Stimulated activated CD4-positive, alpha-beta T cell treated with anti-CD3 and anti-CD28 coated beads, Interleukin-12 subunit alpha, Interleukin-12 subunit beta, amount 100 ng/mL, for 4 hours (primary cell): ENCODE measurements at regions not wholly inside any gene's neighbourhood (a gene's known extent, or its start where the extent isn't known, plus 50 kb on each side); places are given as distances from the start of the nearest gene placed in this dataset.

Source experiments
- DNase-seq: peaks from one replicate; pipeline ENCODE4 v3.0.0-alpha.2; 2020

GRCh38 chr15:93517176-93517575, 428.2 kb upstream of the RGMA start:
- DNase-seq, result no peak

- DNase-seq, result no peak
Measured at GRCh38 chr15:93515256-93516051, 426.4 kb upstream of the RGMA start.

GRCh38 chr15:93506646-93507045, 417.6 kb upstream of the RGMA start:
- no peak for DNase-seq

GRCh38 chr15:93505506-93505905, 416.5 kb upstream of the RGMA start:
- no peak for DNase-seq

- DNase-seq, result no peak
Measured at GRCh38 chr15:93501946-93502345, 412.9 kb upstream of the RGMA start.

- no peak for DNase-seq
Measured at GRCh38 chr15:93500155-93500554, 411.1 kb upstream of the RGMA start.

- no peak for DNase-seq
Measured at GRCh38 chr15:93497291-93497690, 408.3 kb upstream of the RGMA start.

GRCh38 chr15:93496888-93497287, 407.9 kb upstream of the RGMA start:
- no peak for DNase-seq

- DNase-seq, result no peak
Measured at GRCh38 chr15:93495799-93496637, 407.0 kb upstream of the RGMA start.

- DNase-seq, result no peak
Measured at GRCh38 chr15:93493172-93493571, 404.2 kb upstream of the RGMA start.

GRCh38 chr15:93491291-93491690, 402.3 kb upstream of the RGMA start:
- no peak for DNase-seq

- DNase-seq, result no peak
Measured at GRCh38 chr15:93488296-93488713, 399.3 kb upstream of the RGMA start.

- no peak for DNase-seq
Measured at GRCh38 chr15:93486407-93487117, 397.6 kb upstream of the RGMA start.

- no peak for DNase-seq
Measured at GRCh38 chr15:93485438-93486327, 396.7 kb upstream of the RGMA start.

GRCh38 chr15:93483923-93484322, 394.9 kb upstream of the RGMA start:
- DNase-seq, result no peak

GRCh38 chr15:93482731-93483130, 393.7 kb upstream of the RGMA start:
- DNase-seq, result no peak

GRCh38 chr15:93479715-93480114, 390.7 kb upstream of the RGMA start:
- DNase-seq, result no peak

- no peak for DNase-seq
Measured at GRCh38 chr15:93478947-93479346, 389.9 kb upstream of the RGMA start.

GRCh38 chr15:93477721-93478120, 388.7 kb upstream of the RGMA start:
- DNase-seq, result no peak

- DNase-seq, result no peak
Measured at GRCh38 chr15:93477188-93477587, 388.2 kb upstream of the RGMA start.

GRCh38 chr15:93476491-93477177, 387.6 kb upstream of the RGMA start:
- DNase-seq, result no peak

- DNase-seq, result no peak
Measured at GRCh38 chr15:93474728-93475127, 385.7 kb upstream of the RGMA start.
